ENCODE measurements at regions not wholly inside any gene's neighbourhood (a gene's known extent, or its start where the extent isn't known, plus 50 kb on each side); places are given as distances from the start of the nearest gene placed in this dataset.

- no peak overlapping the region for H2AFZ ChIP-seq (ENCODE audit: low read depth, low read length)
- no peak overlapping the region for H3K27ac ChIP-seq (ENCODE audit: extremely low read depth, low read depth, low read length)
- 0% methylated on average over 2 of the region's 5 CpGs for WGBS (ENCODE audit: insufficient coverage, low coverage, missing lambda C conversion rate)
- ATAC-seq (no peak), FAIRE-seq (no peak), DNase-seq (ENCODE audit: extremely low read depth in 1 of 4, low spot score in 3 of 4) (no peak)
- no peaks in the 10 kb centered on the region for H3K4me1 ChIP-seq (replicated peaks in 1 of 2; ENCODE audit: control insufficient read depth in 2 of 2, insufficient read depth in 2 of 2, low read length in 2 of 2)
- no peaks in the 10 kb centered on the region for H3K9me3 ChIP-seq (replicated peaks; ENCODE audit: control insufficient read depth, insufficient read depth, low read depth, low read length)
- no peaks in the 10 kb centered on the region for H3K9me1 ChIP-seq (ENCODE audit: control insufficient read depth, insufficient read depth, low read length)
- no peak overlapping the region for H3K4me2 ChIP-seq (ENCODE audit: insufficient read depth, low read length)
- in situ Hi-C loops (cut with MboI) = no loop called here
- H3K36me3 ChIP-seq (ENCODE audit: control insufficient read depth, insufficient read depth, low read length) = no peaks in the 10 kb centered on the region
- no peak overlapping the region for H3K4me3 ChIP-seq
- no peaks in the 10 kb centered on the region for H4K20me1 ChIP-seq (replicated peaks; ENCODE audit: control insufficient read depth, insufficient read depth, low read length)
- intact Hi-C loops (cut with micrococcal nuclease) = no loop called here
- no TSS peak for BruUV-seq (replicated peaks)
- no peaks in the 10 kb centered on the region for H3K79me2 ChIP-seq (ENCODE audit: control insufficient read depth, insufficient read depth, low read length)
- TF ChIP-seq GABPA (tag; conservative IDR thresholded peaks at IDR 0.05; ENCODE audit: low read depth) (no peak), RBM34 (IDR thresholded peaks at IDR 0.05; ENCODE audit: borderline replicate concordance, insufficient read depth, low read length) (no peak), MAX (CRISPR knock-in tag; IDR thresholded peaks at IDR 0.05) (no peak), ZNF76 (CRISPR knock-in tag; IDR thresholded peaks at IDR 0.05; ENCODE audit: borderline replicate concordance) (no peak), CREB1 (IDR thresholded peaks at IDR 0.05) (no peak), CREB1 (CRISPR knock-in tag; IDR thresholded peaks at IDR 0.05) (no peak), ZNF12 (CRISPR knock-in tag; IDR thresholded peaks at IDR 0.05) (no peak), ZC3H11A (IDR thresholded peaks at IDR 0.05; ENCODE audit: low read depth, low read length) (no peak), USF2 (CRISPR knock-in tag; IDR thresholded peaks at IDR 0.05) (peak; percentile 52)
- CTCF ChIA-PET (ENCODE audit: low intra/inter-chr PET ratio) = no interaction called here
- POLR2A ChIA-PET = no interaction called here
- H3K9ac ChIP-seq (ENCODE audit: insufficient read depth in 1 of 2, low read depth in 2 of 2, low read length in 2 of 2) = no peak overlapping the region
- H3K27me3 ChIP-seq (ENCODE audit: control insufficient read depth in 2 of 2, insufficient read depth in 2 of 2, low read length in 2 of 2) = no peaks in the 10 kb centered on the region
Measured at GRCh38 chr9:3074247-3074646, 230.4 kb upstream of the PUM3 start.

All from K562 (cell line).